Panc1 (cell line): ENCODE measurements at regions not wholly inside any gene's neighbourhood (a gene's known extent, or its start where the extent isn't known, plus 50 kb on each side); places are given as distances from the start of the nearest gene placed in this dataset.

Experiments
- POLR2AphosphoS5 ChIP-seq: IDR thresholded peaks from 2 replicates; pipeline ENCODE4 v1.6.1; 2012; ENCODE audit warnings: mild to moderate bottlenecking, low read depth, low read length, moderate library complexity
- SIN3A ChIP-seq: IDR thresholded peaks from 2 replicates; pipeline ENCODE4 v1.6.1; 2012; ENCODE audit warnings: low read depth, mild to moderate bottlenecking, low read length, moderate library complexity, borderline replicate concordance; ENCODE audit not compliant: insufficient read depth
- TCF7L2 ChIP-seq: IDR thresholded peaks from 2 replicates; pipeline ENCODE4 v1.6.1; 2011; ENCODE audit warnings: mild to moderate bottlenecking, low read depth, low read length, inconsistent platforms
- TF ChIP-seq, protein P1 (sequence below): fragments of 450-650 bp; IDR thresholded peaks from 2 replicates; pipeline ENCODE4 v1.5.1; 2017; ENCODE audit warnings: mild to moderate bottlenecking
- TF ChIP-seq, protein P2 (sequence below), 2 experiments: IDR thresholded peaks; 2 replicates each; pipeline ENCODE4 v1.6.1; 2011 to 2012; ENCODE audit warnings: low read depth in 2 of 2, control low read depth in 1 of 2, low read length in 1 of 2, mild to moderate bottlenecking in 1 of 2, moderate library complexity in 1 of 2; ENCODE audit not compliant: insufficient read depth in 1 of 2

DNA sequence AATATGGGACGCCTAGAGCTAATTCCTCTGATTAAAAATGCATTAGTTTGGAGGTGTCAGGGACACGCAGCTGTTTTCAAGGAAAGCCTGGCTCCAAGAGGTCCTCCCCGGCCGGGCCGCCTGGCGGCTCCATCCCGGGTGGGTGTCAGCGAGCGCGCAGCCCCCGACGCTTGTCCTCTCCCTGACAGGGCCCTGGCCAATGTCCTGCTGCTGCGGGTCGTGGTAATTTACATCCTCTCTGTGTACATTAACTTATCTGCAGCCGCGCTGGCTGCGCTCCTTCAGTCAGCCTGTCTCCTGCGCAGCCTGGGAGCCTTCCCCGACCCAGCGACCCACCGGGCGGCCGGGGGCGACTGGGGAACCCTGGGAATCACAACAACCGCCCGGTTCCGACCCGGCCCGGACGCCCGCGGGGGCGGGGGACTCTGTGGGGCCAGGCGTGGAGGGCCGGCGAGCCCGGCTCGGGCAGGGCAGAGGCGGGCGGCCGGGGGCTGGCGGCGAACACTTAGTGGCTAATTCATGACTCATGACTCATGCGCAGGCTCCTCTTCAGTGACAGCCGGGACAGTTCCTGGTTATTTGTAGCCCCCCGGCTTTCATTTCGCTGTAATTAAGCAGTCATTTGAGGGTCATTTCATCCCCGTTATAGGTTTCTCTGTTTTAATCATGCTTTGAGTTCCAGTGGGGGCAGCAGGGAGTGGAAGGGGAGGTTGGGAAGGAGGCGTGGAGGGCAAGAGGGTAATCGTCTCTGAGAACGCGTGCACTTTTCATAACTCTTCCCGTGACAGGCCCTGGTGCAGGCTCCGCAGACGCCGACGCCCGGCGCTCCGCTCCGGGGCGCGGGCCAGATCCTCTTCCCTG lies 141.9 kb upstream of the CTAGE1 start:
- TF ChIP-seq, protein P1, sequence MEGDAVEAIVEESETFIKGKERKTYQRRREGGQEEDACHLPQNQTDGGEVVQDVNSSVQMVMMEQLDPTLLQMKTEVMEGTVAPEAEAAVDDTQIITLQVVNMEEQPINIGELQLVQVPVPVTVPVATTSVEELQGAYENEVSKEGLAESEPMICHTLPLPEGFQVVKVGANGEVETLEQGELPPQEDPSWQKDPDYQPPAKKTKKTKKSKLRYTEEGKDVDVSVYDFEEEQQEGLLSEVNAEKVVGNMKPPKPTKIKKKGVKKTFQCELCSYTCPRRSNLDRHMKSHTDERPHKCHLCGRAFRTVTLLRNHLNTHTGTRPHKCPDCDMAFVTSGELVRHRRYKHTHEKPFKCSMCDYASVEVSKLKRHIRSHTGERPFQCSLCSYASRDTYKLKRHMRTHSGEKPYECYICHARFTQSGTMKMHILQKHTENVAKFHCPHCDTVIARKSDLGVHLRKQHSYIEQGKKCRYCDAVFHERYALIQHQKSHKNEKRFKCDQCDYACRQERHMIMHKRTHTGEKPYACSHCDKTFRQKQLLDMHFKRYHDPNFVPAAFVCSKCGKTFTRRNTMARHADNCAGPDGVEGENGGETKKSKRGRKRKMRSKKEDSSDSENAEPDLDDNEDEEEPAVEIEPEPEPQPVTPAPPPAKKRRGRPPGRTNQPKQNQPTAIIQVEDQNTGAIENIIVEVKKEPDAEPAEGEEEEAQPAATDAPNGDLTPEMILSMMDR: peak; percentile 27; the same call in 1 of the 2 replicates
- TF ChIP-seq POLR2AphosphoS5 (no peak), SIN3A (no peak), TCF7L2 (no peak)
- TF ChIP-seq, protein P2, sequence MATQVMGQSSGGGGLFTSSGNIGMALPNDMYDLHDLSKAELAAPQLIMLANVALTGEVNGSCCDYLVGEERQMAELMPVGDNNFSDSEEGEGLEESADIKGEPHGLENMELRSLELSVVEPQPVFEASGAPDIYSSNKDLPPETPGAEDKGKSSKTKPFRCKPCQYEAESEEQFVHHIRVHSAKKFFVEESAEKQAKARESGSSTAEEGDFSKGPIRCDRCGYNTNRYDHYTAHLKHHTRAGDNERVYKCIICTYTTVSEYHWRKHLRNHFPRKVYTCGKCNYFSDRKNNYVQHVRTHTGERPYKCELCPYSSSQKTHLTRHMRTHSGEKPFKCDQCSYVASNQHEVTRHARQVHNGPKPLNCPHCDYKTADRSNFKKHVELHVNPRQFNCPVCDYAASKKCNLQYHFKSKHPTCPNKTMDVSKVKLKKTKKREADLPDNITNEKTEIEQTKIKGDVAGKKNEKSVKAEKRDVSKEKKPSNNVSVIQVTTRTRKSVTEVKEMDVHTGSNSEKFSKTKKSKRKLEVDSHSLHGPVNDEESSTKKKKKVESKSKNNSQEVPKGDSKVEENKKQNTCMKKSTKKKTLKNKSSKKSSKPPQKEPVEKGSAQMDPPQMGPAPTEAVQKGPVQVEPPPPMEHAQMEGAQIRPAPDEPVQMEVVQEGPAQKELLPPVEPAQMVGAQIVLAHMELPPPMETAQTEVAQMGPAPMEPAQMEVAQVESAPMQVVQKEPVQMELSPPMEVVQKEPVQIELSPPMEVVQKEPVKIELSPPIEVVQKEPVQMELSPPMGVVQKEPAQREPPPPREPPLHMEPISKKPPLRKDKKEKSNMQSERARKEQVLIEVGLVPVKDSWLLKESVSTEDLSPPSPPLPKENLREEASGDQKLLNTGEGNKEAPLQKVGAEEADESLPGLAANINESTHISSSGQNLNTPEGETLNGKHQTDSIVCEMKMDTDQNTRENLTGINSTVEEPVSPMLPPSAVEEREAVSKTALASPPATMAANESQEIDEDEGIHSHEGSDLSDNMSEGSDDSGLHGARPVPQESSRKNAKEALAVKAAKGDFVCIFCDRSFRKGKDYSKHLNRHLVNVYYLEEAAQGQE (IDR thresholded peaks at IDR 0.05; ENCODE audit: insufficient read depth in 1 of 2, low read depth in 2 of 2, low read length in 1 of 2): no peak
